ENCODE measurements at regions not wholly inside any gene's neighbourhood (a gene's known extent, or its start where the extent isn't known, plus 50 kb on each side); places are given as distances from the start of the nearest gene placed in this dataset.

GRCh38 chr18:24735624-24736231 is 275.3 kb downstream of the HRH4 start:
- no peak for DNase-seq
- no peak for ATAC-seq (replicated peaks)
- Mint-ChIP-seq H3K36me3 (no peaks in the 10 kb centered on the region), H3K27me3 (no peaks in the 10 kb centered on the region), H3K27ac (no peak overlapping the region), H3K4me1 (no peaks in the 10 kb centered on the region), H3K4me3 (no peak overlapping the region), H3K9me3 (no peaks in the 10 kb centered on the region)

- H3K9me3 Mint-ChIP-seq: no peaks in the 10 kb centered on the region
- H3K27ac Mint-ChIP-seq: no peak overlapping the region
- no peaks in the 10 kb centered on the region for H3K27me3 Mint-ChIP-seq
- no peak for DNase-seq
- H3K4me1 Mint-ChIP-seq: no peaks in the 10 kb centered on the region
- no peaks in the 10 kb centered on the region for H3K36me3 Mint-ChIP-seq
- no peak for ATAC-seq (replicated peaks)
- H3K4me3 Mint-ChIP-seq: no peak overlapping the region
Measured at GRCh38 chr18:24736662-24737330, 276.4 kb downstream of the HRH4 start.

GRCh38 chr18:24740829-24741228 is 280.4 kb downstream of the HRH4 start:
- DNase-seq (no peak), ATAC-seq (replicated peaks) (no peak)
- Mint-ChIP-seq H3K9me3 (no peaks in the 10 kb centered on the region), H3K4me3 (no peak overlapping the region), H3K36me3 (no peaks in the 10 kb centered on the region), H3K27me3 (no peaks in the 10 kb centered on the region), H3K27ac (no peak overlapping the region), H3K4me1 (no peaks in the 10 kb centered on the region)

GRCh38 chr18:24741321-24741720 is 280.9 kb downstream of the HRH4 start:
- Mint-ChIP-seq H3K9me3 (no peaks in the 10 kb centered on the region), H3K36me3 (no peaks in the 10 kb centered on the region), H3K27ac (no peak overlapping the region), H3K4me3 (no peak overlapping the region), H3K4me1 (no peaks in the 10 kb centered on the region), H3K27me3 (no peaks in the 10 kb centered on the region)
- DNase-seq (no peak), ATAC-seq (replicated peaks) (no peak)

GRCh38 chr18:24741965-24742724 is 281.7 kb downstream of the HRH4 start:
- Mint-ChIP-seq H3K36me3 (no peaks in the 10 kb centered on the region), H3K4me1 (no peaks in the 10 kb centered on the region), H3K9me3 (no peaks in the 10 kb centered on the region), H3K4me3 (no peak overlapping the region), H3K27me3 (no peaks in the 10 kb centered on the region), H3K27ac (no peak overlapping the region)
- DNase-seq (no peak), ATAC-seq (replicated peaks) (no peak)

- Mint-ChIP-seq H3K4me1 (no peaks in the 10 kb centered on the region), H3K27me3 (peaks cover 13 to 24% of the 10 kb centered on the region in 2 donors), H3K36me3 (no peaks in the 10 kb centered on the region), H3K27ac (no peak overlapping the region), H3K9me3 (no peaks in the 10 kb centered on the region), H3K4me3 (no peak overlapping the region)
- ATAC-seq (replicated peaks): no peak
- DNase-seq: no peak
Measured at GRCh38 chr18:24754583-24755253, 294.3 kb downstream of the HRH4 start.

GRCh38 chr18:24756385-24756784 is 295.9 kb downstream of the HRH4 start:
- Mint-ChIP-seq H3K4me1 (no peaks in the 10 kb centered on the region), H3K27ac (no peak overlapping the region), H3K9me3 (peaks cover 4 to 7% of the 10 kb centered on the region in 2 donors), H3K36me3 (no peaks in the 10 kb centered on the region), H3K27me3 (peaks cover 3 to 13% of the 10 kb centered on the region in 2 donors), H3K4me3 (no peak overlapping the region)
- ATAC-seq (replicated peaks) (no peak), DNase-seq (no peak)

- Mint-ChIP-seq H3K9me3 (peaks cover 10 to 14% of the 10 kb centered on the region in 2 donors), H3K36me3 (no peaks in the 10 kb centered on the region), H3K27me3 (peaks cover 8 to 13% of the 10 kb centered on the region in 2 donors), H3K4me3 (no peak overlapping the region), H3K27ac (no peak overlapping the region), H3K4me1 (no peaks in the 10 kb centered on the region)
- no peak for DNase-seq
- no peak for ATAC-seq (replicated peaks)
Measured at GRCh38 chr18:24757134-24757533, 296.7 kb downstream of the HRH4 start.

- no peaks in the 10 kb centered on the region for H3K4me1 Mint-ChIP-seq
- H3K4me3 Mint-ChIP-seq: no peak overlapping the region
- H3K36me3 Mint-ChIP-seq: no peaks in the 10 kb centered on the region
- H3K27me3 Mint-ChIP-seq: peaks cover 8 to 11% of the 10 kb centered on the region in 2 donors
- DNase-seq (no peak), ATAC-seq (replicated peaks) (no peak)
- peaks cover 12 to 14% of the 10 kb centered on the region in 2 donors for H3K9me3 Mint-ChIP-seq
- no peak overlapping the region for H3K27ac Mint-ChIP-seq
Measured at GRCh38 chr18:24761765-24762164, 301.3 kb downstream of the HRH4 start.

- Mint-ChIP-seq H3K4me3 (no peak overlapping the region), H3K27me3 (peaks cover 7 to 13% of the 10 kb centered on the region in 2 donors), H3K9me3 (peaks cover 13 to 14% of the 10 kb centered on the region in 2 donors), H3K4me1 (no peaks in the 10 kb centered on the region), H3K27ac (no peak overlapping the region), H3K36me3 (no peaks in the 10 kb centered on the region)
- DNase-seq (no peak), ATAC-seq (replicated peaks) (no peak)
Measured at GRCh38 chr18:24762511-24762910, 302.1 kb downstream of the HRH4 start.

- H3K27ac Mint-ChIP-seq: no peak overlapping the region
- no peak for DNase-seq
- no peak overlapping the region for H3K4me3 Mint-ChIP-seq
- H3K9me3 Mint-ChIP-seq: peaks cover 14% of the 10 kb centered on the region in 2 donors
- no peak for ATAC-seq (replicated peaks)
- H3K27me3 Mint-ChIP-seq: peaks cover 8 to 17% of the 10 kb centered on the region in 2 donors
- no peaks in the 10 kb centered on the region for H3K4me1 Mint-ChIP-seq
- no peaks in the 10 kb centered on the region for H3K36me3 Mint-ChIP-seq
Measured at GRCh38 chr18:24763765-24764513, 303.5 kb downstream of the HRH4 start.

- ATAC-seq (replicated peaks) (no peak), DNase-seq (no peak)
- H3K4me1 Mint-ChIP-seq: no peaks in the 10 kb centered on the region
- H3K27ac Mint-ChIP-seq: no peak overlapping the region
- H3K27me3 Mint-ChIP-seq: peaks cover 12 to 17% of the 10 kb centered on the region in 2 donors
- H3K4me3 Mint-ChIP-seq: no peak overlapping the region
- no peaks in the 10 kb centered on the region for H3K36me3 Mint-ChIP-seq
- H3K9me3 Mint-ChIP-seq: peaks cover 14 to 15% of the 10 kb centered on the region in 2 donors
Measured at GRCh38 chr18:24764766-24765165, 304.3 kb downstream of the HRH4 start.

GRCh38 chr18:24766376-24766775 is 305.9 kb downstream of the HRH4 start:
- Mint-ChIP-seq H3K4me1 (no peaks in the 10 kb centered on the region), H3K36me3 (no peaks in the 10 kb centered on the region), H3K9me3 (peaks cover 7 to 13% of the 10 kb centered on the region in 2 donors), H3K27ac (no peak overlapping the region), H3K27me3 (peaks cover 18 to 19% of the 10 kb centered on the region in 2 donors), H3K4me3 (no peak overlapping the region)
- ATAC-seq (replicated peaks) (no peak), DNase-seq (no peak)
